Posterior cingulate gyrus (tissue), 11 donors: ENCODE measurements at regions not wholly inside any gene's neighbourhood (a gene's known extent, or its start where the extent isn't known, plus 50 kb on each side); places are given as distances from the start of the nearest gene placed in this dataset.

Source experiments
- DNase-seq, 10 donors: peaks; one replicate each; pipeline versions ENCODE4 v3.0.0 to v3.0.0-alpha.2; 2020 to 2021; ENCODE audit warnings: mixed read lengths in 3 of 10
- intact Hi-C: fragments of 100-400 bp; cut with DNase I; formaldehyde crosslinking; loops from one replicate; pipeline ENCODE4 v1.15.1; 2023

GRCh38 chr9:1460143-1460769, 410.1 kb downstream of the DMRT2 start:
- no peak for DNase-seq
- intact Hi-C loops: loop anchor here (1.0 kb wide), 1 partner anchor 160 kb away; no protein-coding TSS in a partner anchor

DNA sequence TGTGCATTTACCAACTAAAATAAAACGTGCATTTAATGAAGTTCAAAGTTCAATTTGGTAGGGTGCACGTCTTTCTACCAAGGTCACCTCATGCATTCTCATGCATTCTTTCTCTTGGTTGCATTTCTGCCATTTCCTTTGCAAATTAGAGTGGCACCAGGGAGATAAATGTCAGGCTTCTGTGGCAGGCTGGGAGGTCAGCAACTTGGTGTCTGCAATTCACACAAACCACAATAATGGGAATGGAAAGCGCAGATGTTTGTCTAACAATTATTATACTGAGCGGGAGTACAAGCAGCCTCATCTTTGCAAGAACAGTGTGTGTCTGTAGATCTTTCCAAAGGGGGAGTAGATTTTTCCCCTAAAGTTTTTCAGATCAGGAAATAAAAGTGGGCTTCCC, 411.7 kb downstream of the DMRT2 start:
- intact Hi-C loops: no loop called here
- DNase-seq: no peak

DNA sequence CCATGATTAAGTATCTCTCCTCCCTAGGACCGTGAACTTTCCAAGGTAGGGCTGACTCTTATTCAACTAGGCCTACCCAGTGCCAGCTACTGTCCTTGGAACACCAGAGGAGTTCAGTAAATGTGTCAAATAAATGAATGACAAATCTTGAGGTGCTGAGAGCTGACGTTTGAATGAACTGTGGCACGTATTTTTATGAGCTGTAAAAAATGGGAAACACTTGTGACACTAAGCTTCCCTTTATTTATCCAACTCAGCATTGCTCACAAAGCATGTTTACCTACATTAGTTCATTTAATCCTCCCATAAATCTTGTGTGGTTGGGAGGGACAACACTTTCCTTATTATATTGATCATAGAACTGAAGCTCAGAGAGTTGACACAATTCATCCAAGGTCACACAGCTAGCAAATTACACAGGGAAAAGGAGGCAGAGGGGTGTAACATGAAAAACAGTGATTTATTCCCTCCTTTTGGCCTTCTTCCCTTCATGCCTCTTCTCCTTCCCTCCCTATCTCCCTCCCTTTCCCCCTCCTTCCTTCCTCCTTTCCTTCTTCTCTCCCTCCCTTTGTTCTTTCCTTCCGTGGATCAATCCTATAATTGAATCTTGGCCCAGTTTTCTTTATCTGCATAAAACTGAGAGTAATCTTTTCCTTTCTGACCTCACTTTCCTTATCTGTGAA, 412.6 kb downstream of the DMRT2 start:
- intact Hi-C loops: no loop called here
- DNase-seq: no peak

DNA sequence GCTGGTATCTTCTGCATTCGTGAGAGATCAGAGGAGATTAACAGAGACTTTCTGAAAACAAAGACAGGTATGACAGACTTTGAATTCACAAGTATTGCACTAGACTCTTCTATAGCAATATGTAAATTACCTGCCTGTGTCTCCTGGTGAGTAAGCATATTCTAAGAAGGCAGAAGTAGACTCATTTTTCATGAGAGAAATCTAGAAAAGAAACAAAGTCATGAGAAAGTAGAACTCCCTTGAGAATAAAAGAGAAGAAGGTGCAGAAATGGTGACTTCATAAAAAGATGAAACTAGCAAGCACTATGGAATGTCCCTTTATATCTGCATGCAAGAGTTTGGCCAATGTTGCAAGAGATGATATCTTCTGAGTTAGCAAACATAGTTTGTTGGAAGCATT, 419.8 kb downstream of the DMRT2 start:
- no peak for DNase-seq
- intact Hi-C loops: no loop called here

DNA sequence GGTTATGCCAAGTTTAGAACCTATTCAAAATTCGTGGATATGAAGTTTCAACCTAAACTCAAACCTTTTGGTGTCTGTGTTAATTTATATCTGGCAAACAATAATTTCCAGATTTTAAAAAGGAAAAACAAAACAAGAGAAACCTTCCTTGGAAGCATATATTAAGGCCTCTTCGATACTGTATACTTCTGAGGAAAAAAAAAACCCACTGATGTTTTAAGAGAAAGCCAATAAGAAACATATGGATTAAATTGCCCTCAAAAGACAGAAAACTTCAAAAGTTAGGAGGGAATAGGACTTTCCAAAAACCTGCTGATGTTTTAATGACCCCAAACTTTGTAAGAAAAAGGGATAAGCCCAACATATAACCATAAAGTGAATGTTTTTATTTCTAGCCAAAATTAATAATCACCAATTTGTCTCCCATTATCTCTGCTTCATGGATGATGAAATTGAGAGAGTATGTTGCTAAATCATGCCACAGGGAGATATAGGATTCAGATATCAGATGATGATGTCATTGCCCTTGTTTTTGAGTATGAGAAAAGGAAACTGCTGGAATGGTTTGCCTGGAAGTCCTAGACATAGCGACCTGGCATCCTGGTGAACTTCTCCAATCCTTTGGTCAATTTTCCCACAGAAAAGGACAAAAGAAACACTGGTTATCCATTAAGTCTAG, 423.9 kb downstream of the DMRT2 start:
- DNase-seq: no peak
- intact Hi-C loops: no loop called here

- DNase-seq: no peak
- intact Hi-C loops: no loop called here
These were observed 424.5 kb downstream of the DMRT2 start for GRCh38 chr9:1474671-1475070.

DNA sequence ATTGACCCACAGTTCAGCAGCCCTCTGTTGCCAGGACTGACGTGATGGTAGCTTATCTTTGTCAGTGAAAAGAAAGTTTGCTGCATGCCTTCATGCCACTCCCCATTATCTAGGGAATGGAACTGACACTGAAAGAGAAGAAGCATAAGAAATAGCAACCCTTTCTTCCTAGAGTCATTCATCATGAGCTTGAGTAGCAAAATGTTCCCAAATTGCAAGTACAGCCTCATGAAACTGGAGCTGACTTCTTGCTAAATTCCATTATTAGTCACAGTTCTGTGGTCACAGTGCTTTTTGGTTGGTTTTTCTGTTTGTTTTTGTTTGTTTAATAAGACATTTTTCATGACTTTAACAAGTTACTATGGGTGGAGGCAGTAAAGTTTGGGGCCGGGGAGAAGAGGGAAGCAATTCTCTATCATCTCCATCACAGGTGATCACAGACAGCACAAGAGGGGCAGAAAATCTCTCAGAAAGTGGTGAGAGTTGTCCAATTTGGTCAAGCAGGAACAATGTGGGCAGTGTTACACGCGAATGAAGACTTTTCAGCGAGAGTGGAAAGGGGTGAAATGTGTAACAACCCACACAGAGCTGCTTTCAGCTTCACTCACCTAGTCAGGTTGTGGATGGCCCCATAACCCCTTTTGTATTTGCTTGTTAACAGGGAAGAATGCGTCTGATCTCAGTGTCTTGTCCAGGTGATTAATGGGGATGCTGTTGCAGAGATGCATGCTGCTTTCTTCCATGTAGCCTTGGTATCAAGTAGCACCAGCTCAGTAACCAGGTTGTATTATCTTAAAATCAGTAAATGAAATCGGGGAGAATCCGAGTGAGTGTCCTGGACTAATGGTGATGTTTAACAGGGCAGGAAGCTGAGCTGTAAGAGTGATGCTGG, 440.4 kb downstream of the DMRT2 start:
- no peak for DNase-seq
- intact Hi-C loops: no loop called here

- intact Hi-C loops: no loop called here
These were observed 442.0 kb downstream of the DMRT2 start for GRCh38 chr9:1492156-1492555.

DNA sequence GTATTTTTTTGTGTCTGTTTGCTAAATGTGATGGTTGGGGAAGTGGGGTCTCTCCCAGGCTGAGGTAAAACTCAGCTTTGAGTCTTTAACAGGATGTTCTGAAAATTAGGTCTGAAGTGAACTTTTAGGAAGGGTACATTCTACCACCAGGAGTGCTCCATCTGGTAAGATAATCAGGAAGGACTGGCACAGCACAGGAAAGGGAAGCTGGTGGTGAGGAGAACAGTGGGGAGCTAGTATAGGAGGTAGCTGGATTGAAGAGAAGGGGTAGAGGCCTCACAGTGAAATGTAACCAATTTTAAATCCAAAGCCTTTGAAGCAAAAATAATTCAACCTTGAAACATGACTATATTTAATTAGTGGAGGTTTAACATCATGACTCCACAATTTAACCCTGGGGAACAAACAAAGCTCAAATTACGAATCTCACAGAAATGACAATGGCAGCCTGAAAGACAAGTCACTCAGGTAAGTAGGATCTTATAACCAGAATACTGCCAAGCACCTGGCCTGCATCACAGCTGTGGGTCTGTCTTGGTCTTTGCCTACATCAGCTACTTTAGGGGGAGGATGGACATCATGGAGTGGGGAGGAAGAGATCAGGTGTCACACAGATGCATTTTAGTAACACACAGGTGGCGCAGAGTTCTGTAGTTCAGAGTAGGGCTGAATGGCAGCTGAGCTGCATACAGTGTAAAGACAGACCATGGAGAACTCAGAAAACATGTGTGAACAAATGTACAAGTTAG, 445.3 kb downstream of the DMRT2 start:
- no peak for DNase-seq
- intact Hi-C loops: no loop called here

More at GRCh38 chr9:1492156-1492555, 442.0 kb downstream of the DMRT2 start:
- DNase-seq: no peak

DNA sequence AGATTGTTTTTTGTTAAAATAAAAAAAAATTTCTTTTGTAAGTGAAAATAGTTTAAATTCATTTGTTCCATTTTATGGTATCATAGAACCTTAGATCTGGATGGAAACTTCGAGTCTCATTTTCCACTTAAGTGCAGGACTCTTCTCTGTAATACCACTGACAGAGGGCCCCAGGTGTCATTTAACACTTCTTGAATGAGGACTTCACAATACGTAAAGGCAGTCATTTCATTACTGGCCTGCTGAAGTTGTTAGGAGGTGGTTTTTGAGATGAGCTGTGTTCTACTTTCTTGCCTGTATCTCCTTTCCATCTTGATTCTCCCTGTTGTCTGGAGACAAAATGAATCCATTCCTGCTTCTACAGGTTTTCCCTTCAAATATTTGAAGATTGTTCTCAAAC, 455.3 kb downstream of the DMRT2 start:
- no peak for DNase-seq
- intact Hi-C loops: no loop called here

- intact Hi-C loops: no loop called here
- no peak for DNase-seq
These were observed 460.6 kb downstream of the DMRT2 start for GRCh38 chr9:1510712-1511111.

GRCh38 chr9:1513105-1513504, 462.9 kb downstream of the DMRT2 start:
- no peak for DNase-seq
- intact Hi-C loops: no loop called here

GRCh38 chr9:1514250-1514649, 464.1 kb downstream of the DMRT2 start:
- intact Hi-C loops: no loop called here
- no peak for DNase-seq

DNA sequence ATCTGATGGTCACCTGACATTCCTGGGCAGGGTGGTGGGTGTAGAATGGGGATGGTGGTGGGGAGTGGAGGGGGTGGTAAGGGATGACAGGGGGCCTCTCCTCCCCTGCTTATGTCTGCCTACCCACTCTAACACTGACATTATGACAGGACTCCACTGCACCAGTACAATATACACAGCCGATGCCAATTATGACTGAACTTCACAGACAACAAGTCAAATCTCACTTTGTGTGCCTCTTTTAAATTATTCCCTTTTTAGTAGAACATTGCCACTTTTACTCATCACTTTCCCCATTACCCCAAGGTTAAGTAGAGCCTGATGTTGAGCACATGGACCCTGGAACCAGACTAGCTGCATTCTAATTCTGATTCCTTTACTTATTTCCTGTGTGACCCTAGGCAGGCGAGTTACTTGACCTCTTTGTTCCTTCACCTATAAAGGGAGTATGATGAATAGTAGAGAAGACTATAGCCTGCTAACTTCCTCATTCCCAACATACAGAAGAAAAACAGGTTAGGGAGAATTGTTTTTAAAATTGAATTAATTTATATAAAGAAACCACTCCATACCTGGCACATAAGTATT, 464.7 kb downstream of the DMRT2 start:
- DNase-seq: no peak
- intact Hi-C loops: no loop called here

DNA sequence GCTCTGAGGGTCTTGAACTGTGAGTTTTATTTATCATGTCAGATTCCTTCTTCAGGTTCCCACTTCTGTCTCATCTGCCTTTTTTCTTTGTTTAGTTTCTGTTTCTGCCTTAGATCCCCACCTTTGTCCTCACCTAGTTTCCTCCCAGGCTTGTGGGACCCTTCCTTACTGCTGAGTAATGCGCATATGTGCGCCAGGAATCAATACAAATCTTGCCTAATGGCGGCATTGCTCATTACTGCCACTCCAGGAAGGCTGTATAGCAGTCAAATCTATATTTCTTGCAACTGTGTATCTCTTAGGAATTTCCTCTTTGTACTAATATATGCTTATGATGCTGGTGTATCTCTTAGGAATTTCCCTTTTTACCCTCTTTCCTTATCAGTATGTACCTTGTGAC, 465.4 kb downstream of the DMRT2 start:
- intact Hi-C loops: no loop called here
- no peak for DNase-seq

- no peak for DNase-seq
- intact Hi-C loops: no loop called here
These were observed 471.4 kb downstream of the DMRT2 start for GRCh38 chr9:1521547-1521946.

DNA sequence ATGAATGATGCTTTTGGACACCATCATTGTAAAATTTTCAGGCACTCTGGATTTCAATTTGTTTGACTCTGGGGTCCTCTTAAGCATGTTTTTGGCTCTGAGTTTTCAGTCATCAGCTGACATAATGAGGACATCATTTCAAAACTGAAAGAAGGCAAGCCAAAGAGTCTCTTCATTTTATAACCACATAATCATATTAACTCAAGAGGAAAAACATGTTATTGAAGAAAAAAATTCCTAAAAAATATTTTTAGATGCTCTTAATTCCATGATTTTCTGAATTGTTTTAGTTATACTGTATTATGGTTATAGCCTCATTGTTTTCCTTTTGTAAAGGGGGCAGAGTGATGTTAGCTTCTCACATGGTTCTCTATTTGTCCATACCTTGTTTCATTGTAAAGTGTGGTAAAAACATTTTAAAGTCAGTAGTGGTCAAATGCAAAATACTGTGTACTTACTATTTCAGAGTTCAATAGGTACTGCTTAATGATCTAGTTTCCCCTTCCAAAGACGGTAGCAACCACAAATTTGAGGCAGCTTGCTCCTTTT, 472.1 kb downstream of the DMRT2 start:
- intact Hi-C loops: no loop called here
- DNase-seq: no peak

GRCh38 chr9:1528456-1528855, 478.3 kb downstream of the DMRT2 start:
- intact Hi-C loops: no loop called here
- DNase-seq: no peak

GRCh38 chr9:1530696-1531095, 480.5 kb downstream of the DMRT2 start:
- intact Hi-C loops: no loop called here
- DNase-seq: no peak

DNA sequence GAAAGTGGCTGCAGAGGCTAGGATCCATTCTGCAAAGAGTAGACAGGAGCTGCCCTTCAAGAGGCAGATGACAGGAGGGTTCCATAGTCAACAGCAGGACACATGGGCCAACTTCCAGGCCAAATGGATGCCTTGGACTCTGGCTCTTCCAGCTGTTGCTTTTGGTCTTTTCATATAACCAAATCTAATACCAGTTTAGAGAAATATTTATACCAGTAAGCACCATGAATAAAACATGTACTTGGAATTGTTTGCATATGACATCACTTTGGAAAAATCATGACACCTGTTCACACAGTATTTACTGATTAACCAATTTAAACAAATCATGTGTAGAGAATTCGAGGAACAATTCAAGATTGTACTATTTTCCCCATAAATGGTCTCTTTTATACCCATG, 481.3 kb downstream of the DMRT2 start:
- intact Hi-C loops: no loop called here
- DNase-seq: no peak
